ENCODE measurements at regions not wholly inside any gene's neighbourhood (a gene's known extent, or its start where the extent isn't known, plus 50 kb on each side); places are given as distances from the start of the nearest gene placed in this dataset.

GRCh38 chr2:22673529-22673928 lies 711.5 kb upstream of the KLHL29 start:
- no peaks in the 10 kb centered on the region for H3K4me1 ChIP-seq (ENCODE audit: low read length)
- TF ChIP-seq CTCF (IDR thresholded peaks at IDR 0.05; ENCODE audit: low read depth, low read length), result no peak
- no peak for TF ChIP-seq EZH2phosphoT487 (IDR thresholded peaks at IDR 0.05; ENCODE audit: low read depth)
- H3K27ac ChIP-seq (ENCODE audit: low read length), result no peak overlapping the region

GRCh38 chr2:22683914-22684313 lies 701.1 kb upstream of the KLHL29 start:
- H2AFZ ChIP-seq (ENCODE audit: low read depth, low read length), result no peak overlapping the region
- no peaks in the 10 kb centered on the region for H3K4me1 ChIP-seq (ENCODE audit: low read length)
- no peaks in the 10 kb centered on the region for H3K79me2 ChIP-seq (ENCODE audit: low read length)
- H3K27me3 ChIP-seq (ENCODE audit: low read depth, low read length), result no peaks in the 10 kb centered on the region
- no peak overlapping the region for H3K4me3 ChIP-seq (ENCODE audit: low read length)
- no peaks in the 10 kb centered on the region for H4K20me1 ChIP-seq (ENCODE audit: insufficient read depth, low read length)
- no peak overlapping the region for H3K9ac ChIP-seq (ENCODE audit: low read length)
- H3K4me2 ChIP-seq (ENCODE audit: low read length), result no peak overlapping the region
- H3K9me3 ChIP-seq (ENCODE audit: insufficient read depth, low read length), result no peaks in the 10 kb centered on the region
- no peak for TF ChIP-seq EZH2phosphoT487 (IDR thresholded peaks at IDR 0.05; ENCODE audit: low read depth)
- no peak for TF ChIP-seq CTCF (IDR thresholded peaks at IDR 0.05; ENCODE audit: low read depth, low read length)
- H3K36me3 ChIP-seq (replicated peaks; ENCODE audit: low read depth, low read length), result no peaks in the 10 kb centered on the region
- H3K27ac ChIP-seq (ENCODE audit: low read length), result no peak overlapping the region

More at GRCh38 chr2:22673529-22673928, 711.5 kb upstream of the KLHL29 start:
- H4K20me1 ChIP-seq (ENCODE audit: insufficient read depth, low read length), result no peaks in the 10 kb centered on the region
- H3K79me2 ChIP-seq (ENCODE audit: low read length), result no peaks in the 10 kb centered on the region
- no peaks in the 10 kb centered on the region for H3K27me3 ChIP-seq (ENCODE audit: low read depth, low read length)
- no peak overlapping the region for H3K9ac ChIP-seq (ENCODE audit: low read length)
- no peak overlapping the region for H3K4me2 ChIP-seq (ENCODE audit: low read length)
- no peaks in the 10 kb centered on the region for H3K9me3 ChIP-seq (ENCODE audit: insufficient read depth, low read length)
- no peak overlapping the region for H3K4me3 ChIP-seq (ENCODE audit: low read length)
- no peak overlapping the region for H2AFZ ChIP-seq (ENCODE audit: low read depth, low read length)
- no peaks in the 10 kb centered on the region for H3K36me3 ChIP-seq (replicated peaks; ENCODE audit: low read depth, low read length)

- Histone ChIP-seq H3K4me3 (ENCODE audit: low read length) (no peak overlapping the region), H3K27ac (ENCODE audit: low read length) (no peak overlapping the region), H4K20me1 (ENCODE audit: insufficient read depth, low read length) (no peaks in the 10 kb centered on the region), H3K4me2 (ENCODE audit: low read length) (no peak overlapping the region), H3K27me3 (ENCODE audit: low read depth, low read length) (no peaks in the 10 kb centered on the region), H3K4me1 (ENCODE audit: low read length) (no peaks in the 10 kb centered on the region), H3K9me3 (ENCODE audit: insufficient read depth, low read length) (no peaks in the 10 kb centered on the region), H3K9ac (ENCODE audit: low read length) (no peak overlapping the region), H3K79me2 (ENCODE audit: low read length) (no peaks in the 10 kb centered on the region), H3K36me3 (replicated peaks; ENCODE audit: low read depth, low read length) (no peaks in the 10 kb centered on the region), H2AFZ (ENCODE audit: low read depth, low read length) (no peak overlapping the region)
- TF ChIP-seq EZH2phosphoT487 (IDR thresholded peaks at IDR 0.05; ENCODE audit: low read depth), result no peak
- no peak for TF ChIP-seq CTCF (IDR thresholded peaks at IDR 0.05; ENCODE audit: low read depth, low read length)
Measured at GRCh38 chr2:22690096-22690495, 694.9 kb upstream of the KLHL29 start.

- Histone ChIP-seq H2AFZ (ENCODE audit: low read depth, low read length) (no peak overlapping the region), H3K9ac (ENCODE audit: low read length) (no peak overlapping the region), H3K4me1 (ENCODE audit: low read length) (no peaks in the 10 kb centered on the region), H3K36me3 (replicated peaks; ENCODE audit: low read depth, low read length) (no peaks in the 10 kb centered on the region), H3K27me3 (ENCODE audit: low read depth, low read length) (no peaks in the 10 kb centered on the region), H3K4me3 (ENCODE audit: low read length) (no peak overlapping the region), H3K27ac (ENCODE audit: low read length) (no peak overlapping the region), H3K4me2 (ENCODE audit: low read length) (no peak overlapping the region), H3K9me3 (ENCODE audit: insufficient read depth, low read length) (no peaks in the 10 kb centered on the region), H4K20me1 (ENCODE audit: insufficient read depth, low read length) (no peaks in the 10 kb centered on the region), H3K79me2 (ENCODE audit: low read length) (no peaks in the 10 kb centered on the region)
- TF ChIP-seq EZH2phosphoT487 (IDR thresholded peaks at IDR 0.05; ENCODE audit: low read depth), result no peak
- TF ChIP-seq CTCF (IDR thresholded peaks at IDR 0.05; ENCODE audit: low read depth, low read length), result no peak
Measured at GRCh38 chr2:22691666-22692065, 693.3 kb upstream of the KLHL29 start.
